HCT116 (cell line): ENCODE measurements at regions not wholly inside any gene's neighbourhood (a gene's known extent, or its start where the extent isn't known, plus 50 kb on each side); places are given as distances from the start of the nearest gene placed in this dataset.

Experiments used
- ATAC-seq: fragments of 200-7000 bp; cut with Tn5 transposase; 2 replicates; pipeline ENCODE4 v1.9.1; 2020; ENCODE audit warnings: mild to moderate bottlenecking, moderate library complexity
- BruUV-seq: library from RNA; stranded (reverse); fragments of 400-500 nt; replicated peaks from 2 replicates; lab custom pipeline; 2021; lab: Mats Ljungman, UMichigan
- CTCF ChIA-PET: fragments of 300-600 bp; sonication (Branson Sonifier 250); formaldehyde crosslinking; loops from one replicate; lab custom pipeline; 2021; ENCODE audit warnings: antibody characterized with exemption; lab: Charles Lee
- POLR2A ChIA-PET: fragments of 300-600, 350-600 bp; sonication (Branson Sonifier 250); formaldehyde crosslinking; loops from one replicate; lab custom pipeline; 2021; ENCODE audit warnings: antibody characterized with exemption; lab: Charles Lee
- RAD21 ChIA-PET, 2 experiments: fragments of 300-600 bp; sonication (Branson Sonifier 250); formaldehyde crosslinking; loops; one replicate each; lab custom pipeline; 2023; ENCODE audit warnings: low total read pairs in 2 of 2; ENCODE audit not compliant: uncharacterized antibody in 2 of 2, unreplicated experiment in 2 of 2, low non-redundant PET in 1 of 2; lab: Charles Lee
- DNase-seq: peaks from one replicate; pipeline ENCODE4 v3.0.0-alpha.2; 2010; ENCODE audit warnings: low read depth, low spot score
- H2AFZ ChIP-seq: fragments of 200-600 bp; shearing (Covaris generic), sonication (generic); 2 replicates; pipeline ENCODE4 v1.6.1; 2017; ENCODE audit warnings: low read depth, mixed run types, mixed read lengths, antibody characterized with exemption, low read length; ENCODE audit not compliant: poor library complexity, severe bottlenecking
- H3K27ac ChIP-seq: 2 replicates; pipeline ENCODE4 v1.5.1; 2012; ENCODE audit warnings: low read depth, low read length
- H3K27me3 ChIP-seq: fragments of 200-600 bp; sonication (generic); 2 replicates; pipeline ENCODE4 v1.6.1; 2016; ENCODE audit warnings: mixed run types, low read length, mixed read lengths; ENCODE audit not compliant: insufficient read depth
- H3K36me3 ChIP-seq, 2 experiments: fragments of 200-500 bp in 1 of 2; fragments of 200-600 bp in 1 of 2; sonication (Bioruptor generic) in 1 of 2; sonication (generic) in 1 of 2; 2 replicates each; pipeline versions ENCODE4 v1.5.1 to v1.6.1; 2014 to 2016; ENCODE audit warnings: low read length in 2 of 2, inconsistent platforms in 1 of 2, mixed read lengths in 1 of 2, mixed run types in 1 of 2; ENCODE audit not compliant: insufficient read depth in 2 of 2, control insufficient read depth in 1 of 2
- H3K4me1 ChIP-seq, 2 experiments: fragments of 200-600 bp in 1 of 2; sonication (generic) in 1 of 2; 2 replicates each; pipeline versions ENCODE4 v1.5.1 to v1.6.1; 2012 to 2017; ENCODE audit warnings: low read length in 2 of 2, inconsistent platforms in 1 of 2, mild to moderate bottlenecking in 1 of 2, mixed read lengths in 1 of 2, mixed run types in 1 of 2, moderate library complexity in 1 of 2; ENCODE audit not compliant: insufficient read depth in 2 of 2, control insufficient read depth in 1 of 2
- H3K4me2 ChIP-seq: fragments of 200-600 bp; sonication (generic); 2 replicates; pipeline ENCODE4 v1.6.1; 2017; ENCODE audit warnings: mixed run types, low read length, mixed read lengths
- H3K4me3 ChIP-seq, 2 experiments: fragments of 200-600 bp in 1 of 2; sonication (generic) in 1 of 2; replicated peaks in 1 of 2; 2 replicates each; pipeline ENCODE4 v1.5.1; 2011 to 2016; ENCODE audit warnings: low read length in 2 of 2, control low read depth in 1 of 2, low read depth in 1 of 2, mild to moderate bottlenecking in 1 of 2, mixed read lengths in 1 of 2, mixed run types in 1 of 2
- H3K79me2 ChIP-seq: fragments of 200-600 bp; sonication (generic); 2 replicates; pipeline ENCODE4 v1.6.1; 2017; ENCODE audit warnings: mild to moderate bottlenecking, mixed run types, low read length, moderate library complexity, mixed read lengths; ENCODE audit not compliant: insufficient read depth
- H3K9ac ChIP-seq: fragments of 200-600 bp; sonication (generic); 2 replicates; pipeline ENCODE4 v1.6.1; 2016; ENCODE audit warnings: low read length, mixed read lengths
- H3K9me2 ChIP-seq: fragments of 200-600 bp; sonication (generic), shearing (Covaris generic); 2 replicates; pipeline ENCODE4 v1.6.1; 2017; ENCODE audit warnings: mixed run types, mild to moderate bottlenecking, moderate library complexity; ENCODE audit not compliant: insufficient read depth
- H3K9me3 ChIP-seq, 2 experiments: fragments of 200-500 bp in 1 of 2; fragments of 200-600 bp in 1 of 2; sonication (Bioruptor generic) in 1 of 2; sonication (generic) in 1 of 2; 2 replicates each; pipeline ENCODE4 v1.6.1; 2014 to 2017; ENCODE audit warnings: low read length in 2 of 2, mixed read lengths in 2 of 2, inconsistent platforms in 1 of 2, low read depth in 1 of 2, mild to moderate bottlenecking in 1 of 2, mixed run types in 1 of 2, moderate library complexity in 1 of 2; ENCODE audit not compliant: control insufficient read depth in 1 of 2, insufficient read depth in 1 of 2
- H4K20me1 ChIP-seq: fragments of 200-600 bp; sonication (generic), shearing (Covaris generic); 2 replicates; pipeline ENCODE4 v1.6.1; 2017; ENCODE audit warnings: mixed run types, mild to moderate bottlenecking, moderate library complexity; ENCODE audit not compliant: insufficient read depth
- CEBPB ChIP-seq: IDR thresholded peaks from 2 replicates; pipeline ENCODE4 v1.6.1; 2012; ENCODE audit warnings: low read depth
- EZH2phosphoT487 ChIP-seq: fragments of 200-600 bp; IDR thresholded peaks from 2 replicates; pipeline ENCODE4 v1.6.1; 2018; ENCODE audit warnings: antibody characterized with exemption, borderline replicate concordance
- FOSL1 ChIP-seq: IDR thresholded peaks from 2 replicates; pipeline ENCODE4 v1.6.1; 2012; ENCODE audit warnings: low read depth
- POLR2A ChIP-seq: IDR thresholded peaks from 2 replicates; pipeline ENCODE4 v1.7.0; 2011; ENCODE audit warnings: borderline replicate concordance; ENCODE audit not compliant: insufficient read depth, insufficient read length; ENCODE audit errors: extremely low read depth
- SIN3A ChIP-seq: IDR thresholded peaks from 2 replicates; pipeline ENCODE4 v1.6.1; 2012; ENCODE audit warnings: low read depth
- SP1 ChIP-seq: IDR thresholded peaks from 2 replicates; pipeline ENCODE4 v1.6.1; 2012; ENCODE audit warnings: low read depth
- ZNF274 ChIP-seq: fragments of 200-500 bp; sonication (Bioruptor generic); IDR thresholded peaks from 2 replicates; pipeline ENCODE4 v1.6.1; 2014; ENCODE audit warnings: mild to moderate bottlenecking, low read depth, low read length, inconsistent platforms
- intact Hi-C: fragments of 100-400 bp; cut with micrococcal nuclease; formaldehyde crosslinking; loops from 2 replicates; pipeline ENCODE4 v1.10.0; 2022
- TF ChIP-seq, protein P1 (sequence below), 3 experiments: fragments of 200-600 bp in 1 of 3; sonication (generic) in 1 of 3; IDR thresholded peaks in 2 of 3; conservative IDR thresholded peaks in 1 of 3; 2 replicates each; pipeline ENCODE4 v1.5.1; 2012 to 2017; ENCODE audit warnings: low read depth in 2 of 3, low read length in 2 of 3, antibody characterized with exemption in 1 of 3, borderline replicate concordance in 1 of 3, control low read depth in 1 of 3, mild to moderate bottlenecking in 1 of 3, mixed read lengths in 1 of 3, mixed run types in 1 of 3, moderate library complexity in 1 of 3; ENCODE audit not compliant: insufficient read depth in 1 of 3
- TF ChIP-seq, protein P2 (sequence below): IDR thresholded peaks from 2 replicates; pipeline ENCODE4 v1.6.1; 2012
- TF ChIP-seq, protein P3 (sequence below): IDR thresholded peaks from 2 replicates; pipeline ENCODE4 v1.6.1; 2011; ENCODE audit warnings: mild to moderate bottlenecking, low read length, moderate library complexity; ENCODE audit not compliant: insufficient replicate concordance; ENCODE audit errors: extremely low read depth
- TF ChIP-seq, protein P4 (sequence below): IDR thresholded peaks from 2 replicates; pipeline ENCODE4 v1.6.1; 2012
- TF ChIP-seq, protein P5 (sequence below): IDR thresholded peaks from 2 replicates; pipeline ENCODE4 v1.6.1; 2012; ENCODE audit warnings: low read depth

DNA sequence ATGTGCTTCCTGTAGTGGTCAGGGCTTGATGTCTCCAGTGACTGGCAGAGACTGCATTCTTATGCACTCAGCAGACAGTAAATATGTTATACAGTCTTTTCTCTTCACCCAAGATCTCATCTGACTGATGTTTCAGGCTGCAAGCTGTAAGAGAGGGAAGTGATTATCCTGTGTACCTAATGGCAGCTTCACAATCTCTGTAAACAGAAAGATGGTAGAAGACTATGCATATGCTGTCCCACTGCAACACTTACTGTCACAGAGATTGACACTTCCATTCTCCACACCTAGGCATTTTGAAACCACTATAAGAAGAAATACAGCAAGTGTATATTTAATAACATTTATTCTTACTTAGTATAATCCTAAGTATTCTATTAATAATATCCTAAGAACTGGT lies 97.6 kb upstream of the ANXA1 start:
- BruUV-seq = no TSS peak
- Histone ChIP-seq H3K27ac (no peak overlapping the region), H3K4me3 (no peak overlapping the region), H3K9me3 (no peaks in the 10 kb centered on the region), H4K20me1 (no peaks in the 10 kb centered on the region), H3K9ac (no peak overlapping the region), H3K79me2 (no peaks in the 10 kb centered on the region), H3K4me2 (no peak overlapping the region), H3K9me2 (no peaks in the 10 kb centered on the region)
- CTCF ChIA-PET = no interaction called here
- intact Hi-C loops = no loop called here
- RAD21 ChIA-PET = no interaction called here
- DNase-seq = no peak
- TF ChIP-seq, protein P1, sequence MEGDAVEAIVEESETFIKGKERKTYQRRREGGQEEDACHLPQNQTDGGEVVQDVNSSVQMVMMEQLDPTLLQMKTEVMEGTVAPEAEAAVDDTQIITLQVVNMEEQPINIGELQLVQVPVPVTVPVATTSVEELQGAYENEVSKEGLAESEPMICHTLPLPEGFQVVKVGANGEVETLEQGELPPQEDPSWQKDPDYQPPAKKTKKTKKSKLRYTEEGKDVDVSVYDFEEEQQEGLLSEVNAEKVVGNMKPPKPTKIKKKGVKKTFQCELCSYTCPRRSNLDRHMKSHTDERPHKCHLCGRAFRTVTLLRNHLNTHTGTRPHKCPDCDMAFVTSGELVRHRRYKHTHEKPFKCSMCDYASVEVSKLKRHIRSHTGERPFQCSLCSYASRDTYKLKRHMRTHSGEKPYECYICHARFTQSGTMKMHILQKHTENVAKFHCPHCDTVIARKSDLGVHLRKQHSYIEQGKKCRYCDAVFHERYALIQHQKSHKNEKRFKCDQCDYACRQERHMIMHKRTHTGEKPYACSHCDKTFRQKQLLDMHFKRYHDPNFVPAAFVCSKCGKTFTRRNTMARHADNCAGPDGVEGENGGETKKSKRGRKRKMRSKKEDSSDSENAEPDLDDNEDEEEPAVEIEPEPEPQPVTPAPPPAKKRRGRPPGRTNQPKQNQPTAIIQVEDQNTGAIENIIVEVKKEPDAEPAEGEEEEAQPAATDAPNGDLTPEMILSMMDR (IDR thresholded peaks at IDR 0.05 in 2 of 3, conservative IDR thresholded peaks at IDR 0.05 in 1 of 3; ENCODE audit: borderline replicate concordance in 1 of 3, insufficient read depth in 1 of 3, low read depth in 2 of 3, low read length in 2 of 3) = no peak
- TF ChIP-seq, protein P2, sequence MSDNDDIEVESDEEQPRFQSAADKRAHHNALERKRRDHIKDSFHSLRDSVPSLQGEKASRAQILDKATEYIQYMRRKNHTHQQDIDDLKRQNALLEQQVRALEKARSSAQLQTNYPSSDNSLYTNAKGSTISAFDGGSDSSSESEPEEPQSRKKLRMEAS = no peak
- no peak for TF ChIP-seq POLR2A
- TF ChIP-seq FOSL1 = no peak
- TF ChIP-seq SIN3A = no peak
- TF ChIP-seq, all 23 proteins: peak for 0
- no peak for ATAC-seq
- no peaks in the 10 kb centered on the region for H3K4me1 ChIP-seq
- H3K36me3 ChIP-seq = no peaks in the 10 kb centered on the region
- H3K27me3 ChIP-seq = no peaks in the 10 kb centered on the region
- POLR2A ChIA-PET = no interaction called here
- no peak overlapping the region for H2AFZ ChIP-seq

DNA sequence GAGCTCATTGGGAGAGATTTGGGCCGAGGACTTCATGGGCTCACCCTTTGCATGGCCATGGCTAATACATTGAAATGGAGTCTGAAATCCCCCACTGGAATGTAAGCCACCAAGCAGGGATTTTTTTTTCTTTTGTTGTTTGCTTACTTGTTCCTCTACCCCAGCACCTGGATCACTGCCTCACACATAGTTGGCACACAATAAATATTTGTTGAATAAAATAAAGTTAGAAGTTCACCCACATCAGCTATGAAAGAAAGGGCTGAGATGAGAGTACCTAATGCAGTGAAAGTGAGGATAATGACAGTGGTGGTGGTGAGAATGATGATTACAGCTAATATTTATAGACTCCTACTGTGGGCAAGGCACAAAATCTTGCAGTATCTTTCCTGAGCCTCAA lies 98.1 kb upstream of the ANXA1 start:
- H3K4me1 ChIP-seq = no peaks in the 10 kb centered on the region
- intact Hi-C loops = no loop called here
- no peaks in the 10 kb centered on the region for H3K9me3 ChIP-seq
- no peaks in the 10 kb centered on the region for H3K9me2 ChIP-seq
- ChIA-PET POLR2A (no interaction called here), RAD21 (no interaction called here), CTCF (no interaction called here)
- no peak overlapping the region for H2AFZ ChIP-seq
- H3K27ac ChIP-seq = no peak overlapping the region
- H3K36me3 ChIP-seq = no peaks in the 10 kb centered on the region
- H4K20me1 ChIP-seq = no peaks in the 10 kb centered on the region
- H3K4me2 ChIP-seq = no peak overlapping the region
- TF ChIP-seq, protein P3, sequence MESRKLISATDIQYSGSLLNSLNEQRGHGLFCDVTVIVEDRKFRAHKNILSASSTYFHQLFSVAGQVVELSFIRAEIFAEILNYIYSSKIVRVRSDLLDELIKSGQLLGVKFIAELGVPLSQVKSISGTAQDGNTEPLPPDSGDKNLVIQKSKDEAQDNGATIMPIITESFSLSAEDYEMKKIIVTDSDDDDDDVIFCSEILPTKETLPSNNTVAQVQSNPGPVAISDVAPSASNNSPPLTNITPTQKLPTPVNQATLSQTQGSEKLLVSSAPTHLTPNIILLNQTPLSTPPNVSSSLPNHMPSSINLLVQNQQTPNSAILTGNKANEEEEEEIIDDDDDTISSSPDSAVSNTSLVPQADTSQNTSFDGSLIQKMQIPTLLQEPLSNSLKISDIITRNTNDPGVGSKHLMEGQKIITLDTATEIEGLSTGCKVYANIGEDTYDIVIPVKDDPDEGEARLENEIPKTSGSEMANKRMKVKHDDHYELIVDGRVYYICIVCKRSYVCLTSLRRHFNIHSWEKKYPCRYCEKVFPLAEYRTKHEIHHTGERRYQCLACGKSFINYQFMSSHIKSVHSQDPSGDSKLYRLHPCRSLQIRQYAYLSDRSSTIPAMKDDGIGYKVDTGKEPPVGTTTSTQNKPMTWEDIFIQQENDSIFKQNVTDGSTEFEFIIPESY = no peak
- no peak for TF ChIP-seq SP1
- TF ChIP-seq, protein P4, sequence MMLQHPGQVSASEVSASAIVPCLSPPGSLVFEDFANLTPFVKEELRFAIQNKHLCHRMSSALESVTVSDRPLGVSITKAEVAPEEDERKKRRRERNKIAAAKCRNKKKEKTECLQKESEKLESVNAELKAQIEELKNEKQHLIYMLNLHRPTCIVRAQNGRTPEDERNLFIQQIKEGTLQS = no peak
- no peak for TF ChIP-seq POLR2A
- no peak for TF ChIP-seq EZH2phosphoT487
- TF ChIP-seq, protein P5, sequence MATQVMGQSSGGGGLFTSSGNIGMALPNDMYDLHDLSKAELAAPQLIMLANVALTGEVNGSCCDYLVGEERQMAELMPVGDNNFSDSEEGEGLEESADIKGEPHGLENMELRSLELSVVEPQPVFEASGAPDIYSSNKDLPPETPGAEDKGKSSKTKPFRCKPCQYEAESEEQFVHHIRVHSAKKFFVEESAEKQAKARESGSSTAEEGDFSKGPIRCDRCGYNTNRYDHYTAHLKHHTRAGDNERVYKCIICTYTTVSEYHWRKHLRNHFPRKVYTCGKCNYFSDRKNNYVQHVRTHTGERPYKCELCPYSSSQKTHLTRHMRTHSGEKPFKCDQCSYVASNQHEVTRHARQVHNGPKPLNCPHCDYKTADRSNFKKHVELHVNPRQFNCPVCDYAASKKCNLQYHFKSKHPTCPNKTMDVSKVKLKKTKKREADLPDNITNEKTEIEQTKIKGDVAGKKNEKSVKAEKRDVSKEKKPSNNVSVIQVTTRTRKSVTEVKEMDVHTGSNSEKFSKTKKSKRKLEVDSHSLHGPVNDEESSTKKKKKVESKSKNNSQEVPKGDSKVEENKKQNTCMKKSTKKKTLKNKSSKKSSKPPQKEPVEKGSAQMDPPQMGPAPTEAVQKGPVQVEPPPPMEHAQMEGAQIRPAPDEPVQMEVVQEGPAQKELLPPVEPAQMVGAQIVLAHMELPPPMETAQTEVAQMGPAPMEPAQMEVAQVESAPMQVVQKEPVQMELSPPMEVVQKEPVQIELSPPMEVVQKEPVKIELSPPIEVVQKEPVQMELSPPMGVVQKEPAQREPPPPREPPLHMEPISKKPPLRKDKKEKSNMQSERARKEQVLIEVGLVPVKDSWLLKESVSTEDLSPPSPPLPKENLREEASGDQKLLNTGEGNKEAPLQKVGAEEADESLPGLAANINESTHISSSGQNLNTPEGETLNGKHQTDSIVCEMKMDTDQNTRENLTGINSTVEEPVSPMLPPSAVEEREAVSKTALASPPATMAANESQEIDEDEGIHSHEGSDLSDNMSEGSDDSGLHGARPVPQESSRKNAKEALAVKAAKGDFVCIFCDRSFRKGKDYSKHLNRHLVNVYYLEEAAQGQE = no peak
- no peak for TF ChIP-seq ZNF274
- no peak for TF ChIP-seq FOSL1
- TF ChIP-seq CEBPB = no peak
- no peak for TF ChIP-seq SIN3A
- DNase-seq (no peak), ATAC-seq (no peak)
- H3K4me3 ChIP-seq = no peak overlapping the region
- no TSS peak for BruUV-seq
- H3K9ac ChIP-seq = no peak overlapping the region
- H3K79me2 ChIP-seq = no peaks in the 10 kb centered on the region
- no peaks in the 10 kb centered on the region for H3K27me3 ChIP-seq
